SHP77 treated with DMSO at 0.1 percent for 48 hours (cell line): ENCODE measurements at regions not wholly inside any gene's neighbourhood (a gene's known extent, or its start where the extent isn't known, plus 50 kb on each side); places are given as distances from the start of the nearest gene placed in this dataset.
"Not testable (repeated sequence)": the region's sequence is repeated elsewhere in the genome, so short reads cannot be mapped to it uniquely, and the experiment has no call there.

Experiments
- DNase-seq: peaks from one replicate; lab custom pipeline; 2025; lab: John Stamatoyannopoulos, UW

DNA sequence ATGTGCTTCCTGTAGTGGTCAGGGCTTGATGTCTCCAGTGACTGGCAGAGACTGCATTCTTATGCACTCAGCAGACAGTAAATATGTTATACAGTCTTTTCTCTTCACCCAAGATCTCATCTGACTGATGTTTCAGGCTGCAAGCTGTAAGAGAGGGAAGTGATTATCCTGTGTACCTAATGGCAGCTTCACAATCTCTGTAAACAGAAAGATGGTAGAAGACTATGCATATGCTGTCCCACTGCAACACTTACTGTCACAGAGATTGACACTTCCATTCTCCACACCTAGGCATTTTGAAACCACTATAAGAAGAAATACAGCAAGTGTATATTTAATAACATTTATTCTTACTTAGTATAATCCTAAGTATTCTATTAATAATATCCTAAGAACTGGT lies 97.6 kb upstream of the ANXA1 start:
- DNase-seq: no peak

DNA sequence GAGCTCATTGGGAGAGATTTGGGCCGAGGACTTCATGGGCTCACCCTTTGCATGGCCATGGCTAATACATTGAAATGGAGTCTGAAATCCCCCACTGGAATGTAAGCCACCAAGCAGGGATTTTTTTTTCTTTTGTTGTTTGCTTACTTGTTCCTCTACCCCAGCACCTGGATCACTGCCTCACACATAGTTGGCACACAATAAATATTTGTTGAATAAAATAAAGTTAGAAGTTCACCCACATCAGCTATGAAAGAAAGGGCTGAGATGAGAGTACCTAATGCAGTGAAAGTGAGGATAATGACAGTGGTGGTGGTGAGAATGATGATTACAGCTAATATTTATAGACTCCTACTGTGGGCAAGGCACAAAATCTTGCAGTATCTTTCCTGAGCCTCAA lies 98.1 kb upstream of the ANXA1 start:
- DNase-seq: no peak

DNA sequence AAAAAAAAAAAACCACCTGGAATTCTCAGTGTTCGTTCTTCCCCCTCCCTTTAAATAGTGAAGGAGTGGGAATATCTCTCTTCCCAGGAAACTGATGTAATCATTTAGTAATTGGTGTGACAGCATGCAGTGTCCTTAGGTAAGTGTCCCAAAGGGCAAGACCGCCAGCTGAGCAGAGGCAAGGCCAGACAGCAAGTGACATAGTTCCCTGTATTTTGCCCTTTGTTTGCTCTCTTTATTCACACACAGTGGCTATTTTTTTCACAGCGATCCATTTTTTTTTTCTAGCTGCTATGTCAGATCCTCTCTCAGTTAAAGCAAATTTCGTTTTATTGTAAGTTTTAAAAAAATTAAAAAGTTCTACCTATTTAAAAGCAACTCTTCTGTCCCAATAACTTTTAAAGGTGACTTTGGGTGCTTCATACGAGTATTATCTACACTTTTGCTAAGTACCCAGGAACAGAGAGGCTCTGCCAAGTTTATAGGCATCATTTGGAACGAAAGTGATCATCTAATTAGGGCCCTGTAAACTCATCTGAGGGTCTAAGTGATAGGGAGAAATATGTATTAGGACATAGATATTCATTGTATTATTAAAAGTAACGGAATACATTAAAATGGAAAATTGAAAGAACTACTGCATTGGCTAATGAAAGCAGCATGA lies 98.2 kb upstream of the ALDH1A1 start:
- no peak for DNase-seq

DNA sequence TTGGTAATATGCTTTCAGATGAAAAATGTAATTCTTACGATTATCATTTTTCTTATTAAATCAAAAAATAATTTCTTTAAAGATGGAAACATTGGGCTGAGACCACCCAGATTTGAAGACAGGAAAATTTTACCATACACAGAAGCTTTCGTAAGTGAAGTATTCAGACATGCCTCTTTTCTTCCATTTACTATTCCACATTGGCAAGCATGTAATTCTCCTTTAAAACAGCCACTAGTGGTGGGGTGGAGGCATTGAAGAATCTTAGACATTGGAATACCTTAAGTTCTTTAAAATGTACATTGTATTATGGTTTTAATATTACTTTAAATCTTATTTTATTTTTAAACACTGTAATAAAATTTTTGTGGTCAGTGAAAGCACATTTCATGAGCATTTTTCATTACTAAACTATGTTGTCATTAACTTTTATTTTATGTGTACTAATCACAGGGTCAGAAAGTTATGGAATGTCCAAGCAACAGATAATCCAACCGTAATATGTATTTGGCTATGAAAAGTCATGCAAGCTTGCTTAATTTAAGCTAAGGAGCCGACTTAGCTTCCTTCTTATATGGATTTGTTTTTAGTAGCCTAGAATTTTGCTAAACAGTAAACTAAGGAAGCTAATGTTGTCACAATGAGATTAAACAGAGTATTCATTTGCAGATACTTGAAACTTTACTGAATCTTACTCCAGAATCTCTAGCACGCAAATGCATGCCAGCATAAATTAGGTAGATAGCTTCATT lies 97.4 kb upstream of the ALDH1A1 start:
- no peak for DNase-seq

DNA sequence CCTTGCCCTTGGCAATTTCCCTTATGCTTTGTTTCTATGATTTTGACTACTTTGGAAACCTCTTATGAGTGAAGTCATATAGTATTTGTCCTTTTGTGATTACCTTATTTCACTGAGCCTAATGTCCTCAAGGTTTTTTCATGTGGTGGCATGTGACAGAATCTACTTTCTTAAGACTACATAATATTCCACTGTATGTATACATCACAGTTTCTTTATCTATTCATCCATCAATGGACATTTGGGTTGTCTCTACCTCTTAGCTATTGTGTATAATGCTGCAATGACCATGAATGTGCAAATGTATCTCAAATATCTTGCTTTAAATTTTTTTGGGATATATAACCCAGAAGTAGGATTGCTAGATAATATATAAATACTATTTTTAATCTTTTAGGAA lies 96.4 kb upstream of the ALDH1A1 start:
- no peak for DNase-seq

DNA sequence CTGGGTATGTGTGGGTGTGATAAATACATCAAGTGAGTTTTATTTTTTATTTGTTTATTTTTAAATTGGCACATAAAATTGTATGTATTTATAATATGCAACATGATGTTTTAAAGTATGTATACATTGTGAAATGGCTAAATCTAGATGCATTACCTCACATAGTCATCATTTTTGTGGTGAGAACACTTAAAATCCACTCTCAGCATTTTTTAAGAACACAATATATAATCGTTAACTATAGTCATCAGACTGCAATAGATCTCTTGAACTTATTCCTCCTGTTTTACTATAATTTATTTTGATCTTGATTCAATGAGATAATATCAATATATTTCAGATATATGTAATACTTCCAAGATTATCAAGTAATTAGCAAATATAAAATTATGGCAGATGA lies 93.9 kb upstream of the ALDH1A1 start:
- DNase-seq: no peak

DNA sequence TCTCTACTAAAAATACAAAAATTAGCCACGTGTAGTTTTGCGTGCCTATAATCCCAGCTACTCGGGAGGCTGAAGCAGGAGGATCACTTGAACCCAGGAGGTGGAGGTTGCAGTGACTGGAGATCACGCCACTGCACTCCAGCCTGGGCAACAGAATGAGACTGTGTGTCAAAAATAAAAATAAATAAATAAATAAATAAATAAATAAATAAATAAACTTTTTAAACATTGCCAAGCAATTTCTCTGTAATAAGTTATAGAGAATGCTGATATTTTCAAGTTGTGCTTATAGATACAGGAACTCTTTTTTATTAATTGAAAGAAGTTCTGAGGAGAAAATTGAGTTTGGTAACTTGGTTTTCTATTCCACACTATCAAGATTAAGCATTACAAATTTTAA lies 91.9 kb upstream of the ALDH1A1 start:
- DNase-seq: not testable (repeated sequence)

DNA sequence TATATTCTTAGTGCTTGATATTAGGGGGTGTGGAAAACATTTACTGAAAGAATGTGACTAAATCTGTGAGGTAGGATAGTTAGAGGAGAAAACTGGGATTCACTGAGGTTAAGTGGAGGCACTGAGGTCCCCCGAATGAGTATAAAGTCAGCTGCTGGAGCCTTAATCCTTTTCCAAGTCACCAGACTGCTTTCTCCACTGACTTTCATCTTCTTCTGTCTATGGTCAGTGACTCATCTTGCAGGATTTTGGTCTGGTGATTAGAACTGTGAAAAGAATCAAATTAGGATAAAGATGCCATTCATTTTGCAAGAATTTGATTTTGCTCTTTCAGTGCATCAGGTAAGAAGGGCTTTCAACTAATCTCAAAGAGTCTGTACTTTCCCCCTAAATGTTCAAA lies 89.3 kb upstream of the ALDH1A1 start:
- DNase-seq: no peak

DNA sequence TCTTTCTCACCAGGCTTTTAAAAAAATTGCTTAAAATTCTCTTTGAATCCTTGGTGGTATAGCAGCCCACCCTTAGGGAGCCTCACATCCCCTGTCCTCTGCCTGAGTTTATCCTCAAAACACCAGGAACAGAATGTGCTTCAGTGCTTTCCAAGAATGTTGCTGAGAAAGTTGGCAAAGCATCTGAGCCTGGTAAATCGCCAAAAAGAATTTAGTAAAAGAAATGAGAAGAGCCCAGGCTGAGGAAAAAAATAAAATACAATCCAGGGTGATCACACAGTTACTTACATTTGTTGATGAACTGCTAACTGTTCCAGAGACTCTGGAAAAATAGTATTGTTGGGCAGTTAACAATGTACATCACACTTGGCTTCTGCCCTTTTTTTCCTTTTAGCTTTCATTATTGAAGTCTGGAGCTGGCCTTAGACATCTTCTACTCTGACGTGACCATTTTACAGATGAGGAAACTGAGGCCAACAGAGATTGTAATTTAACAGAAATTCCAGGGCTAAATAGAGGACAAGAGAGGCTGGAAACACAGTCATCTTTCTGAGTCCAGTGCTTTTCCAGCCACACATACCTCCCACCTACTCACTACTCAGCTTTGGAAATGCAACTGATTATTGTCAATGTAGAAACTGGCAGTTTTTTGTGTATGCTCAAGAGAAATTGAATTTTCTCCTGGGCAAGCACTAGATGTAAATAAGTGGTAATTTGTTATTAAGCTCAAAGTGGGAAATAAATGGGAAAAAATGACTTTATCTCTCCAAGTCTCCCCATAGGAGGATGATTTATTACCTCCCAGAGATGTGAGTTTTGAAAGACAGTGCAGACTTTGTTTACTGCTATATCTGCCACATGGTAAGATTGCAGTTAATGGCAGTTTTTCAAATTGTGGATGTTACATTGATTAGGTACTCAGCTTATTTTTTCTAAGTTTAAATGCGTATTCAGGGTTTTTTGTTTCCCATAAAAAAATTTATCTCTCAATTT lies 86.7 kb upstream of the ALDH1A1 start:
- no peak for DNase-seq

DNA sequence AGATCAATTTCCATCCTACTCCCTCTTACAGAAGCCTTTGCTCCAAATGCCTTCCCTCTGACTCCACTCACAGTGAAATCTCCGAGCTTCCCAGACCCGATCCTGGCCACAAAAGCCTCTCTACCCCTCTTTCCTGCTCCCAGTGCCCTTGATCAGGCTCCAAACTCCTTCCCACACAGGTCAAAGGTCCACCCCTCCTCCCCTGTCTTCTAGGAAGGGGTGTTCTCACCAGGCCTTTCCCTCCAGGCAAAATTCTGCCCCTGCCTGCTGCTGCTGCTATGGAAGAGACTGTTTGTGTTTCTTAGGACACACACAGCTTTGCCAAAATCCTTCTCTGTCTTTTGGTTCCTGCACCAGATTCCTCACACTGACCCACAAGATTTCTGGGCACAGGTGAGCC lies 85.8 kb upstream of the ALDH1A1 start:
- DNase-seq: no peak

DNA sequence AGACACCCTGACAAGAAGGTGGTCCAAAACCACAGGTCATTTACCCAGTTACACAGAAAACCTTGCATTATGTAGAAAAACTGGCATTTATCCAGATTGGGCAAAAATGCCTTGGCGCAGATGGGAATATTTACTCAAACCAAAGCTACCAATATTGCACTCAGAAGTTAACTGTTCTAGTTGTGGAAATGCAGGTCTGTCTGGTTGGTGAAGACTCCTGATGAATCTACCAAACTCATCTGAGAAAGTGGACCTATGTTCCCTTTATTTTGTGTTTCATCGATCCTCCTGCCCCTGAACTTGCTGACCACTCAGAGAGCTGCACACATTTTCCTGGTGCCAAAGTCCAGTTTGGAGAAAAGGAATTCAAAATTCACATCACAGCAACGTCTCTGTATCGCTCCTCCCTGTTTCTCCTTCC lies 85.2 kb upstream of the ALDH1A1 start:
- no peak for DNase-seq

DNA sequence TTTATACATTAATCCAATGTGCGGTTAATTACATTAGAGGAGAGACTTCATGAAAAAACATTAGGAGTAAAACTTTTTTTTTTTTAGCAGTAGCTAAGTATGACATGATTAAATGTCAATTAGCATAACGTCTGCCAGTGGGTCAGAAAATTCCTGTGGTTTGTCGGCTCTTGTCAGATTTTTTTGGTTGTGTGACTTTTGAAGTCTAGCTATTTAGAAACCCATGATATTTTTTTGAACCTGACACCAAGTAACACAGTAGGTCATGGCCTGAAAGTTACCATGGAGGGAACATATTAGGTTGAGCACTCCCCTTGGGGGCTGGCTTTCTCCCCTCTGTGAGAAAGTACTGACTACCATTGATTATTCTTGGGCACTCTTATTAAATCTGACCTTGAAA lies 84.8 kb upstream of the ALDH1A1 start:
- DNase-seq: no peak

DNA sequence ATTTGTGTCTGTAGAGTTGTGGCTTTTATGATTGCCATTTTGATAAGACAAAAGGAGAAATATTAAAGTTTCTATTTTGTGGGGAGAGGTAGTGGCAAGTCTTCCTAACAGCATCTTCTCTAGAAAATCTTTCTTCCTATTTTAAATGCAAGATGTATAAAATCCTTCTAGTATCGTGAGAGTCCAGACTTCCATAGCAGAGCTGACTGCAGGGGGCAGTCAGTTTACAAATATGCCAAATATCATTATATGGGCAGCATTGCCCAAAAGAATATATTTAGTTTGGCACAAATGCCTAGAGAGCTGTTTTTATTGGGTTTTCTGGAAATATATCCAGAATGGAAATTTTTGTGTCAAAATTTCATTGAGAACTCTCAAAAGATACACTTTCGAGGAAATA lies 82.1 kb upstream of the ALDH1A1 start:
- no peak for DNase-seq

DNA sequence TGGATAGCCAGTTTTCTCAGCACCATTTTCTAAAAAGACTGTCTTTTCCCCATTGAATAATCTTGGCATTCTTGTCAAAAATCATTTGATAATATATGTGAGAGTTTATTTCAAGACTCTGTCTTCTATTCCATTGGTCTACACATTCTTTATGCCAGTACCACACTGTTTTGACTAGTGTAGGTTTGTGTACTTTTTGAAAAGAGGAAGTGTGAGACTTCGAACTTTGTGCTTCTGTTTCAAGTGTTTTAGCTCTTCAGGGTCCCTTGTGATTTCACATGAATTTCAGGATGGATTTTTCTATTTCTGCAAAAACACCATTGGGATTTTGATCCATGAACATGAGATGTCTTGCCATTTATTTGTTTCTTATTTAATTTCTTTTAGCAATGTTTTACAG lies 78.5 kb upstream of the ALDH1A1 start:
- DNase-seq: no peak

DNA sequence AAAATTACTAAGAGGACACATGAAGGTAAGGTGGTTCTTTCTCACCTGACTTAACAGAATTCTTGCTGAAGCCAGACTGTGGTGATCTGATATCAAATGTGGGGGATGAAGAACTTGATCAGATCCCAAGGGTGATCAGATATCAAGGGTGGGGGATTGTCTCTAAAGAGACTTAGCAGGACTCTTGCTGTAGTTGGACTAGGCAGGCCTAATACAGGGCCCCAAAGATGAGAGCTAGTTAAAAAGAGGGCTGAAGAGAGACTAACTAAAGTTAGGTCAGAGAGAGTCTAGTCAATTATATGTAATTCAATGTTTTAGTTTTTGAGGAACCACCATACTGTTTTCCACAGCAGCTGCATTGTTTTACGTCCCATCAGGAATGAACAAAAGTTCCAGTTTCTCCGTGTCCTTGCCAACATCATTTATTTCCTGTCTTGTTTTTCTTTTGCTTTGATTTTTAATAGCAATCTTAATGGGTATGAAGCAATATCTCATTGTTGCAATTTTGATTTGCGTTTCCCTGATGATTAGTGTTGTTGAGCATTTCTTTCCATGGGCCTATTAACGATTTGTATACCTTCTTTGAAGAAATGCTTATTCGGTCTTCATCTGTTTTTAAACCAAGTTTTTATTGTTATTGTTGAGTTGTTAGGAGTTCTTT lies 77.6 kb upstream of the ALDH1A1 start:
- no peak for DNase-seq

DNA sequence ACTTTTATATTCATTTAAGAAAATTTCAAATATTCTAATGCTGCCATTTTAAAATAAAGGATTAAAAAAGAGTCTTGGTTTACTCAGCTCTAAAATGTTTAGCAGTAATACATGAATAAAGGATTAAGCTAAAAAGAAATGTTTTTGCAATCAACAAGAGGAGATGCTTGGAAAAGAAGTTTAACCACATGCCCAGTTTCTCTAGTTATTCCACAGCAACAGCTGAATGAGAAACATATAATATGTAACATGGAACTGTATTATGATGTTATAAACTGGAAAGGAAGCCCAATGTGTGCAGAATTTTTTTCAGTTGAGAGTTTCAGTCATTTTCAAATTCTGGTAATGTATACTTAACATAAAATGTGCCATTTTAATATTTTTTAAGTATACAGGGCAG lies 76.5 kb upstream of the ALDH1A1 start:
- no peak for DNase-seq

DNA sequence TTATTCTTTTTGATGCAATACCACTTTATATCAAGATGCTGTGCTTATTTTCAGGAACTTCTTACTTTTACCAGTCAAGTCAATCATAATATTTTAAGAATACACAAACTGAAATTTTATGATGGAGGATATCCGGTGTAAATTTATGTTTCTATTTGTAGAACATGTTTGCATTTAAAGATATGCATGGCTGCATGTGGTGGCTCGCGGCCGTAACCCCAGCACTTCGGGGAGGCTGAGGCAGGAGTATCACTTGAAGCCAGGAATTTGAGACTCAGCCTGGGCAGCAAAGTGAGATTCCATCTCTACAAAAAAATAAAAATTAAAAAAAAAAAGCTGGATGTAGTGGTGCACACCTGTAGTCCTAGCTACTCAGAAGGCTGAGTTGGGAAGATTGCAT lies 73.5 kb upstream of the ALDH1A1 start:
- DNase-seq: no peak

DNA sequence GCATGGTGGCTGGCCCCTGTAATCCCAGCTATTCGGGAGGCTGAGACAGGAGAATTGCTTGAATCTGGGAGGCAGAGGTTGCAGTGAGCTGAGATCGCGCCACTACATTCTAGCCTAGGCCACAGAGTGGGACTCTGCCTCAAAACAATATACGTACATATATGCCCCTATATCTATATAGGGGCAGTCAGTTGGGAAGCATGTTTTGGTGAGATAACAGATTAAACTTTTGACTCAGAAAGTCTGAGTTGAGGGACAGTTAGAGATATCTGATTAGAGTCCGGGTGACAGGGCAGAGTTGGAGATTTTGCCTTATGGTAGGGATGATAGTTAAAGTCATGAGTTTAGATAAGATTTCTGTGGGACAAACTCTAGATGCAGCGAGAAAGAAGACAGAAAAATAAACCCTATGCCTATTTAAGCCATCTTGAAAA lies 71.8 kb upstream of the ALDH1A1 start:
- no peak for DNase-seq

DNA sequence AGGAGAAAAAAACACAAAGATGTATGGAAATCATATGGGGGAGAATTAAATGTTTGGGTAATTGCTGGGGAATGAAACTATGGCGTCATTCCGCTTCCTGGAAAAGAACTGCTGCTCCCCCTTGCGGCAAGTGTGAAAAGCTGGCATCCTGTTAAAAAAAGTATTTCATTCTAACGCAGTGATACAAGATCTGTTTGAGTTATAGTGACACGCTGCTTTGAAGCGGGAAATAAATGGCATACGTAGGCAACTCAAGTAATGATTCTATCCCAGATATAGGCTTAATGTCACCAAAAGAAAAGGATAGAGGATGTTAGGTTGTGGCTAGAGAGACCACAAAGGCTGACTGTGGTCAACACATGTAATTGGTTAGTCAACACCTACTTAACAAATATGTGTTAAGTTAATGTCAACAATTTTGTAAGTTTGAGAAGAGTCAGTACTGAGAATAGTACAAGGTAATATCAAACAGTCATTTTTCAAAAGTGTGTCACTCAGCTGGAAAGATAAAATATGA lies 70.2 kb upstream of the ALDH1A1 start:
- DNase-seq: peak; percentile 8

DNA sequence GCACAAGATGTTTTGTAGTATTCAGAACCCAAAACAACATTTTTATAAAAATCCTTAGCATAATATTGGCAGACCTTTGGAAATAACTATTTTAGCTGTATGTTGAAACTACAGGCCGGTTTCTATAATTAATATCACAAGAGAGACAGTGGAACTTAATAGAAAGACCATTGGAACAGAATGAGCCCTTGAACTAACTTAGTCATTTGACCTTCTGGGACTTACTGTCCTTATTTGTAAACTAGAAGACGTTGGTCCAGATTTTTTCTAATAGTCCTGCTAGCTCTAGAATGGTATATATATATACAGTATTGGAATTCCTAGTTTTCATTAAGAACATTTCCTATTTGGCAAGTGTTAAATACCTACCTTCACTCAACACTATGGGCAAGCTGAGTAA lies 69.5 kb upstream of the ALDH1A1 start:
- no peak for DNase-seq

DNA sequence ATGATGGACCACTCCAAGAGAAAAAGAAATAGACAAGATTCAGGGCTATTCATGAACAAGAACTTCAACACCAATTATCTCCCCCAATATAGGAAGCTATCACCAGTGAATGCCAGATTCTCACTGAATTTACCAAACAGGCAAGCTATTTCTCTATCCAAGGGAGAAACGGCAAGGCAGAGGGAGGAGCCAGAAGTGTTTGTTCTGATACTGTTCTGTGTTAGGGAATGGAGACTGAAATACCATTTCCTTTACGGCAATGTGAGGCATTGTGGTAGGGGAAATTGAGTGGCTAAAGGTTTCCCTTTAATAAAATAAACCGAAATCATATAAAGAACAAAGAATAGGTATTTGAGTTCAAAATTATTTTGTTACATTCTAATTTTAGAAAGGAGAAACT lies 68.0 kb upstream of the ALDH1A1 start:
- DNase-seq: no peak

DNA sequence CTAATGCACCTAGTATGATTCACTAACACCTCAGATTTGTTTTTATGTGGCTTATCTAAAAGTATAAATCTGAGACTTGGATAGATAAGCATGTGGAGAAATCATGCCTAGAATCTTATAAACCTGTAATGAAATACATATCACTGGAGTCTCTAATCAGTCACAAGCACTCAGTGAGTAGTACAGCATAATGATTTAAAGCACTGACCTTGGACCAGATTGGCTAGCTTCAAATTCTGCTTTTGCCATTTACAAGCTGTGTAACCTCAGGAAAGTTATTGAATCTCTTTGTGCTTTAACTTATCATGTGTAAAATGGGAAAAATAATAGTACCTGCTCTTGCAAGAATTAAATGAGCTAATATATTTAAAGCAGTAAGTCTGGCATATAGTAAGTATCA lies 61.2 kb upstream of the ALDH1A1 start:
- no peak for DNase-seq
